DOHH2 (cell line): ENCODE measurements at regions not wholly inside any gene's neighbourhood (a gene's known extent, or its start where the extent isn't known, plus 50 kb on each side); places are given as distances from the start of the nearest gene placed in this dataset.

Source experiments
- CTCF ChIP-seq: fragments of 200-600 bp; sonication (generic); IDR thresholded peaks from one replicate; pipeline ENCODE4 v1.5.1; 2014; ENCODE audit warnings: antibody characterized with exemption, mild to moderate bottlenecking, low read depth, low read length; ENCODE audit not compliant: poor library complexity, severe bottlenecking
- EZH2phosphoT487 ChIP-seq: fragments of 200-600 bp; sonication (generic); IDR thresholded peaks from 2 replicates; pipeline ENCODE4 v1.6.1; 2017; ENCODE audit warnings: borderline replicate concordance, mild to moderate bottlenecking, antibody characterized with exemption, low read length, moderate library complexity, mixed read lengths

DNA sequence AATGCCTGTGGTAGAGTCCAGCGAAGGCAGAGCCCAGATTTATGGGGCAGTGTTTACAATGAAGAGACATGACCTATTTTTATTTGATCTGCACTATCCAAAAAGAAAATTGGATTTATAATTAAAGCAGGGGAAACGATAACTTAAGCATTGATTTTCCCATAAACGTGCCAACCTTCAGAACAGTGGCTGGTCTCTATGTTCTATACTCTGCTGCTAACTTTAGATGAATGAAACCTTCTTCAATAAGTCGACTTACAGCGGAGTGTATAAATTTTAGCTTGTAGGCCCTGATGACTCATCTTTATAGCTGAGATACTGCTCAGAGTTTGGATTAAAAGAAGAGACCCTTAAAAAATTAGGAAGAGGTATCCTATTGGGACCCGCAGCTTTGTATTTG is 452.6 kb downstream of the TLR4 start:
- TF ChIP-seq CTCF (no peak), EZH2phosphoT487 (no peak)
